ENCODE measurements at regions not wholly inside any gene's neighbourhood (a gene's known extent, or its start where the extent isn't known, plus 50 kb on each side); places are given as distances from the start of the nearest gene placed in this dataset.

- Histone ChIP-seq H3K36me3 (no peaks in the 10 kb centered on the region), H3K27me3 (no peaks in the 10 kb centered on the region), H3K4me1 (no peaks in the 10 kb centered on the region), H3K27ac (no peak overlapping the region), H3K4me3 (no peak overlapping the region), H3K9me3 (peaks cover 0 to 14% (median 5%) of the 10 kb centered on the region in 4 donors)
- ATAC-seq (ENCODE audit: low FRiP score in 2 of 2), result no peak
- TF ChIP-seq EP300 (IDR thresholded peaks at IDR 0.05) (no peak), POLR2A (IDR thresholded peaks at IDR 0.05) (no peak), CTCF (IDR thresholded peaks at IDR 0.05) (no peak), POLR2AphosphoS5 (IDR thresholded peaks at IDR 0.05) (no peak)
- WGBS, 2 donors, result 81 to 84% methylated on average over 11 of the region's 11 CpGs
- DNase-seq, result peak in 1 of 2 donors; percentile 37
Measured at GRCh38 chr7:156318926-156319325, 321.6 kb upstream of the RNF32 start.

- Histone ChIP-seq H3K36me3 (no peaks in the 10 kb centered on the region), H3K27ac (no peak overlapping the region), H3K9me3 (peaks cover 0 to 14% (median 5%) of the 10 kb centered on the region in 4 donors), H3K4me1 (no peaks in the 10 kb centered on the region), H3K4me3 (no peak overlapping the region), H3K27me3 (no peaks in the 10 kb centered on the region)
- DNase-seq (no peak), ATAC-seq (ENCODE audit: low FRiP score in 2 of 2) (no peak)
- WGBS, 2 donors, result 86 to 89% methylated on average over 18 of the region's 18 CpGs
- TF ChIP-seq POLR2AphosphoS5 (IDR thresholded peaks at IDR 0.05) (no peak), CTCF (IDR thresholded peaks at IDR 0.05) (no peak), POLR2A (IDR thresholded peaks at IDR 0.05) (no peak), EP300 (IDR thresholded peaks at IDR 0.05) (no peak)
Measured at GRCh38 chr7:156318426-156318825, 322.1 kb upstream of the RNF32 start.

- H3K4me3 ChIP-seq, result no peak overlapping the region
- H3K27me3 ChIP-seq, result no peaks in the 10 kb centered on the region
- H3K4me1 ChIP-seq, result no peaks in the 10 kb centered on the region
- peak in 1 of 2 donors; percentile 3 for DNase-seq
- WGBS, 2 donors, result 67 to 73% methylated on average over 14 to 15 of the region's 15 CpGs
- peaks cover 0 to 4% (median 0%) of the 10 kb centered on the region in 4 donors for H3K9me3 ChIP-seq
- TF ChIP-seq POLR2AphosphoS5 (IDR thresholded peaks at IDR 0.05) (no peak), EP300 (IDR thresholded peaks at IDR 0.05) (no peak), CTCF (IDR thresholded peaks at IDR 0.05) (no peak), POLR2A (IDR thresholded peaks at IDR 0.05) (no peak)
- H3K36me3 ChIP-seq, result no peaks in the 10 kb centered on the region
- ATAC-seq (ENCODE audit: low FRiP score in 2 of 2), result no peak
- no peak overlapping the region for H3K27ac ChIP-seq
Measured at GRCh38 chr7:156309016-156309620, 331.5 kb upstream of the RNF32 start.

GRCh38 chr7:156307193-156307592 lies 333.4 kb upstream of the RNF32 start:
- Histone ChIP-seq H3K27ac (no peak overlapping the region), H3K9me3 (peaks cover 0 to 4% (median 0%) of the 10 kb centered on the region in 4 donors), H3K4me3 (no peak overlapping the region), H3K36me3 (no peaks in the 10 kb centered on the region), H3K27me3 (no peaks in the 10 kb centered on the region), H3K4me1 (no peaks in the 10 kb centered on the region)
- TF ChIP-seq EP300 (IDR thresholded peaks at IDR 0.05) (no peak), CTCF (IDR thresholded peaks at IDR 0.05) (no peak), POLR2A (IDR thresholded peaks at IDR 0.05) (no peak), POLR2AphosphoS5 (IDR thresholded peaks at IDR 0.05) (no peak)
- DNase-seq (peak in 1 of 2 donors; percentile 22), ATAC-seq (ENCODE audit: low FRiP score in 2 of 2) (no peak)
- WGBS, 2 donors, result 66 to 76% methylated on average over 7 to 9 of the region's 9 CpGs

GRCh38 chr7:156305351-156305750 lies 335.2 kb upstream of the RNF32 start:
- WGBS, 2 donors, result 86 to 88% methylated on average over 10 of the region's 10 CpGs
- H3K9me3 ChIP-seq, result peaks cover 0 to 3% (median 0%) of the 10 kb centered on the region in 4 donors
- H3K36me3 ChIP-seq, result no peaks in the 10 kb centered on the region
- no peak for TF ChIP-seq POLR2A (IDR thresholded peaks at IDR 0.05)
- TF ChIP-seq CTCF (IDR thresholded peaks at IDR 0.05), result no peak
- no peak for TF ChIP-seq EP300 (IDR thresholded peaks at IDR 0.05)
- no peak for TF ChIP-seq POLR2AphosphoS5 (IDR thresholded peaks at IDR 0.05)
- no peaks in the 10 kb centered on the region for H3K4me1 ChIP-seq
- H3K27me3 ChIP-seq, result no peaks in the 10 kb centered on the region
- peak in 1 of 2 donors; percentile 13 for DNase-seq
- no peak overlapping the region for H3K27ac ChIP-seq
- ATAC-seq (ENCODE audit: low FRiP score in 2 of 2), result no peak
- H3K4me3 ChIP-seq, result no peak overlapping the region

Data from upper lobe of left lung (tissue), 6 donors.